ENCODE measurements at regions not wholly inside any gene's neighbourhood (a gene's known extent, or its start where the extent isn't known, plus 50 kb on each side); places are given as distances from the start of the nearest gene placed in this dataset.

GRCh38 chr10:107931808-107932207, 767.3 kb upstream of the SORCS1 start:
- no peak overlapping the region for H3K27ac Mint-ChIP-seq
- H3K27me3 Mint-ChIP-seq (ENCODE audit: low read depth), result no peaks in the 10 kb centered on the region
- H3K4me3 Mint-ChIP-seq, result no peak overlapping the region
- no peaks in the 10 kb centered on the region for H3K4me1 Mint-ChIP-seq
- DNase-seq (ENCODE audit: low spot score), result no peak
- TF ChIP-seq NR1H2 (CRISPR knock-in tag; IDR thresholded peaks at IDR 0.05), result no peak
- no peak for TF ChIP-seq IRF1 (CRISPR knock-in tag; IDR thresholded peaks at IDR 0.05)
- no peak for TF ChIP-seq FOXP4 (CRISPR knock-in tag; IDR thresholded peaks at IDR 0.05)
- no peak for TF ChIP-seq AR (CRISPR knock-in tag; IDR thresholded peaks at IDR 0.05)
- no peak for TF ChIP-seq USF2 (CRISPR knock-in tag; IDR thresholded peaks at IDR 0.05)
- H3K9me3 Mint-ChIP-seq, result peaks cover 14% of the 10 kb centered on the region
- ChIA-PET CTCF (no interaction called here), POLR2A (no interaction called here)
- peak; percentile 74 for ATAC-seq
- no peaks in the 10 kb centered on the region for H3K36me3 Mint-ChIP-seq

GRCh38 chr10:107930037-107930436, 765.5 kb upstream of the SORCS1 start:
- ChIA-PET CTCF (no interaction called here), POLR2A (no interaction called here)
- Mint-ChIP-seq H3K9me3 (peaks cover 8% of the 10 kb centered on the region), H3K4me1 (no peaks in the 10 kb centered on the region), H3K4me3 (no peak overlapping the region), H3K36me3 (no peaks in the 10 kb centered on the region), H3K27ac (no peak overlapping the region), H3K27me3 (ENCODE audit: low read depth) (no peaks in the 10 kb centered on the region)
- TF ChIP-seq ZNF263 (CRISPR knock-in tag; IDR thresholded peaks at IDR 0.05; ENCODE audit: low read depth) (no peak), TEAD1 (CRISPR knock-in tag; IDR thresholded peaks at IDR 0.05) (no peak), PRDM15 (CRISPR knock-in tag; IDR thresholded peaks at IDR 0.05) (no peak), ZNF138 (CRISPR knock-in tag; conservative IDR thresholded peaks at IDR 0.05) (no peak), CDX4 (CRISPR knock-in tag; IDR thresholded peaks at IDR 0.05; ENCODE audit: borderline replicate concordance) (no peak), ZNF396 (CRISPR knock-in tag; IDR thresholded peaks at IDR 0.05; ENCODE audit: borderline replicate concordance) (no peak), NFATC4 (CRISPR knock-in tag; IDR thresholded peaks at IDR 0.05) (no peak), MLX (CRISPR knock-in tag; IDR thresholded peaks at IDR 0.05) (no peak), ZNF232 (CRISPR knock-in tag; IDR thresholded peaks at IDR 0.05) (no peak), NR2C2 (CRISPR knock-in tag; IDR thresholded peaks at IDR 0.05) (no peak), PREB (CRISPR knock-in tag; IDR thresholded peaks at IDR 0.05; ENCODE audit: borderline replicate concordance) (no peak)
- DNase-seq (ENCODE audit: low spot score) (no peak), ATAC-seq (no peak)

All from WTC11 (cell line).